ENCODE measurements at regions not wholly inside any gene's neighbourhood (a gene's known extent, or its start where the extent isn't known, plus 50 kb on each side); places are given as distances from the start of the nearest gene placed in this dataset.

GRCh38 chr5:29037716-29038115 lies 1999.3 kb upstream of the CDH9 start:
- ChIA-PET CTCF (ENCODE audit: unreplicated experiment) (no interaction called here), POLR2A (interaction anchor here (0.6 kb wide), 1 partner anchor 135 kb away, joined by 3 read pairs; no protein-coding TSS in a partner anchor)
- no peak overlapping the region for H3K27ac ChIP-seq (ENCODE audit: low read depth, low read length, poor library complexity, severe bottlenecking)
- H3K4me3 ChIP-seq (ENCODE audit: low read depth, low read length, poor library complexity, severe bottlenecking): no peak overlapping the region
- H3K9me2 ChIP-seq (ENCODE audit: insufficient read depth, low read length): no peaks in the 10 kb centered on the region
- H3K4me2 ChIP-seq (ENCODE audit: low read length): no peak overlapping the region
- no peaks in the 10 kb centered on the region for H3K79me2 ChIP-seq (ENCODE audit: insufficient read depth, low read depth, low read length)
- BruUV-seq (replicated peaks): no TSS peak
- H3K9me3 ChIP-seq (ENCODE audit: low read length): no peaks in the 10 kb centered on the region
- TF ChIP-seq CTCF (conservative IDR thresholded peaks at IDR 0.05; ENCODE audit: low read length) (no peak), EZH2phosphoT487 (IDR thresholded peaks at IDR 0.05; ENCODE audit: borderline replicate concordance, low read depth, low read length) (no peak)
- intact Hi-C loops (cut with micrococcal nuclease; ENCODE audit: unreplicated experiment): no loop called here
- DNase-seq (ENCODE audit: low spot score): no peak
- H3K4me1 ChIP-seq (ENCODE audit: insufficient read depth, low read length, poor library complexity, severe bottlenecking): no peaks in the 10 kb centered on the region
- no peaks in the 10 kb centered on the region for H3K36me3 ChIP-seq (ENCODE audit: insufficient read depth, low read length)
- H4K20me1 ChIP-seq (ENCODE audit: insufficient read depth, low read length): no peaks in the 10 kb centered on the region
- no peak overlapping the region for H2AFZ ChIP-seq (ENCODE audit: low read length)

DNA sequence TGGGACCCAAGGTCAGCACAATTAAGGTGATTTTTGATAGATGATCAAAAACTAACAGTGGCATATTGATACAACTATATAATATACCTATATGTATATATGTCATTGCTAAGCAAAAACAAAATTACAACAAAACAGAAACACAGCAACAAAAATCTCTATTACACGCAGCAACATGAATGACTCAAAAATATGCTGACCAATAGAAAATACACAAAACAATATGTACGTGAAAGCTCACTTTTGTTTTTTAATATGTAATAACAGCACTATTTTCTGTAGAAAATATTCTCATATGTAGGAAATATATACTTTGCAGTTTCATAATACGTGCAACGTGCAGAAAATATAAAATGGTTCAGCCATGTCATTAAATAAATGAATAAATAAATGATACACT lies 1985.7 kb upstream of the CDH9 start:
- ChIA-PET POLR2A (no interaction called here), CTCF (ENCODE audit: unreplicated experiment) (no interaction called here)
- no peaks in the 10 kb centered on the region for H3K9me3 ChIP-seq (ENCODE audit: low read length)
- H2AFZ ChIP-seq (ENCODE audit: low read length): no peak overlapping the region
- no peaks in the 10 kb centered on the region for H3K36me3 ChIP-seq (ENCODE audit: insufficient read depth, low read length)
- no TSS peak for BruUV-seq (replicated peaks)
- no peak for TF ChIP-seq EZH2phosphoT487 (IDR thresholded peaks at IDR 0.05; ENCODE audit: borderline replicate concordance, low read depth, low read length)
- TF ChIP-seq CTCF (conservative IDR thresholded peaks at IDR 0.05; ENCODE audit: low read length): no peak
- no peaks in the 10 kb centered on the region for H4K20me1 ChIP-seq (ENCODE audit: insufficient read depth, low read length)
- no peak for DNase-seq (ENCODE audit: low spot score)
- H3K4me3 ChIP-seq (ENCODE audit: low read depth, low read length, poor library complexity, severe bottlenecking): no peak overlapping the region
- H3K79me2 ChIP-seq (ENCODE audit: insufficient read depth, low read depth, low read length): no peaks in the 10 kb centered on the region
- no peak overlapping the region for H3K4me2 ChIP-seq (ENCODE audit: low read length)
- H3K9me2 ChIP-seq (ENCODE audit: insufficient read depth, low read length): no peaks in the 10 kb centered on the region
- H3K4me1 ChIP-seq (ENCODE audit: insufficient read depth, low read length, poor library complexity, severe bottlenecking): no peaks in the 10 kb centered on the region
- intact Hi-C loops (cut with micrococcal nuclease; ENCODE audit: unreplicated experiment): no loop called here
- H3K27ac ChIP-seq (ENCODE audit: low read depth, low read length, poor library complexity, severe bottlenecking): no peak overlapping the region

GRCh38 chr5:29023541-29023940 lies 1985.2 kb upstream of the CDH9 start:
- no peaks in the 10 kb centered on the region for H3K9me2 ChIP-seq (ENCODE audit: insufficient read depth, low read length)
- DNase-seq (ENCODE audit: low spot score): no peak
- intact Hi-C loops (cut with micrococcal nuclease; ENCODE audit: unreplicated experiment): no loop called here
- no peak overlapping the region for H3K27ac ChIP-seq (ENCODE audit: low read depth, low read length, poor library complexity, severe bottlenecking)
- no peaks in the 10 kb centered on the region for H3K79me2 ChIP-seq (ENCODE audit: insufficient read depth, low read depth, low read length)
- H3K4me1 ChIP-seq (ENCODE audit: insufficient read depth, low read length, poor library complexity, severe bottlenecking): no peaks in the 10 kb centered on the region
- TF ChIP-seq CTCF (conservative IDR thresholded peaks at IDR 0.05; ENCODE audit: low read length) (no peak), EZH2phosphoT487 (IDR thresholded peaks at IDR 0.05; ENCODE audit: borderline replicate concordance, low read depth, low read length) (no peak)
- H4K20me1 ChIP-seq (ENCODE audit: insufficient read depth, low read length): no peaks in the 10 kb centered on the region
- BruUV-seq (replicated peaks): no TSS peak
- H3K36me3 ChIP-seq (ENCODE audit: insufficient read depth, low read length): no peaks in the 10 kb centered on the region
- ChIA-PET CTCF (ENCODE audit: unreplicated experiment) (no interaction called here), POLR2A (no interaction called here)
- H3K9me3 ChIP-seq (ENCODE audit: low read length): no peaks in the 10 kb centered on the region
- H2AFZ ChIP-seq (ENCODE audit: low read length): no peak overlapping the region
- no peak overlapping the region for H3K4me3 ChIP-seq (ENCODE audit: low read depth, low read length, poor library complexity, severe bottlenecking)
- no peak overlapping the region for H3K4me2 ChIP-seq (ENCODE audit: low read length)

All from OCI-LY7 (cell line).